Progenitor cell of endocrine pancreas (in vitro differentiated cells): ENCODE measurements at regions not wholly inside any gene's neighbourhood (a gene's known extent, or its start where the extent isn't known, plus 50 kb on each side); places are given as distances from the start of the nearest gene placed in this dataset.

Experiments used
- DNase-seq: peaks from one replicate; pipeline ENCODE4 v3.0.0; 2021; ENCODE audit warnings: low spot score; ENCODE audit not compliant: unreplicated experiment
- H3K27ac Mint-ChIP-seq: 2 replicates; pipeline ENCODE4 v1.8.0; 2021; ENCODE audit warnings: mild to moderate bottlenecking, moderate library complexity, mixed read lengths
- H3K27me3 Mint-ChIP-seq: 2 replicates; pipeline ENCODE4 v1.8.0; 2021; ENCODE audit warnings: mixed read lengths
- H3K36me3 Mint-ChIP-seq: 2 replicates; pipeline ENCODE4 v1.8.0; 2022; ENCODE audit warnings: mixed read lengths; ENCODE audit not compliant: insufficient read depth
- H3K4me1 Mint-ChIP-seq: 2 replicates; pipeline ENCODE4 v1.8.0; 2021; ENCODE audit warnings: low read depth, mixed read lengths
- H3K4me3 Mint-ChIP-seq: 2 replicates; pipeline ENCODE4 v1.8.0; 2021; ENCODE audit warnings: low read depth, mild to moderate bottlenecking, moderate library complexity, mixed read lengths
- H3K9me3 Mint-ChIP-seq: 2 replicates; pipeline ENCODE4 v1.8.0; 2021; ENCODE audit warnings: low read depth, mixed read lengths
- CTCF ChIP-seq: fragments of 200-600 bp; sonication (generic); IDR thresholded peaks from one replicate; pipeline ENCODE4 v1.5.0; 2021; ENCODE audit warnings: antibody characterized with exemption, mild to moderate bottlenecking; ENCODE audit not compliant: unreplicated experiment

- no peaks in the 10 kb centered on the region for H3K36me3 Mint-ChIP-seq
- peaks cover 6% of the 10 kb centered on the region for H3K9me3 Mint-ChIP-seq
- no peak overlapping the region for H3K4me3 Mint-ChIP-seq
- H3K27me3 Mint-ChIP-seq, result no peaks in the 10 kb centered on the region
- peaks cover 9% of the 10 kb centered on the region for H3K4me1 Mint-ChIP-seq
- DNase-seq, result no peak
- no peak for TF ChIP-seq CTCF
- H3K27ac Mint-ChIP-seq, result no peak overlapping the region
Observed at GRCh38 chr16:64450177-64450576, 671.7 kb downstream of the CDH11 start.

DNA sequence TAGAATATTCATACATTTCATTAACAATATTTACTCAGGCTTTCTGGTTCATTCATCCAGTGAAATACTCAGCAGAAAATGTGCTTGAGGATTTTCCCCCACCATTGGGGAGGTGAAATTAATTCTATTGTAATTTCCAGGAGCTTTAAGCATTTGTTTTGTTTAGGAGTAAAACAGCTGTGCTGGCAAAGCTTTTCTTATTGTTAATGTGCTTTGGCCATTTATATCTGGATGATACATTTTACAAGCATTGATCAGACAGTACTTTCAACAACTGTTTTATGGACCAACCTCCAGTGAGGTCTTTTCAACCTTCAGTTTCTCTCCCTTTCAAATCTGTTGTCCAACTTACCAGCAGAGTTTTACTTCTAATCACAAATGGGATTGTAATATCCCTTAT lies 672.4 kb downstream of the CDH11 start:
- H3K27me3 Mint-ChIP-seq, result no peaks in the 10 kb centered on the region
- TF ChIP-seq CTCF, result no peak
- peaks cover 12% of the 10 kb centered on the region for H3K4me1 Mint-ChIP-seq

DNA sequence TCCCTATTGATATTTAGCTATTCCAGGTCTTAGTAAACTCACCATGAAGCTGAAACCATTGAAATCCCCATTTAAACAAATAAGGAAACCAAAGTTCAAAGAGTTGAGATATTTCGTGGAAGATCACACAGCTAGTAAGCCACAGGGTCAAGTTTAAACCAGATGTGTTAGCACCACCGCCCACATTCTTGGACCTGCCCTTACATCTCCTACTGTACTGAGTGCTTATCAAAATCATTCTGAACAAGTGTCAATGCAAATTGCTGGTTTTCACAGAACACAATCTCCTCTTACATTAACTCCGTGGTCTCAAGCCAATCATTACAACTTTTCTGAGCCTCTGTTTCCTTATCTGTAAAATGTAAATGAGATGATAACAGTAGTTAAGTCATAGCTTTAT lies 676.2 kb downstream of the CDH11 start:
- DNase-seq, result no peak
- H3K27ac Mint-ChIP-seq, result no peak overlapping the region
- H3K27me3 Mint-ChIP-seq, result no peaks in the 10 kb centered on the region
- H3K36me3 Mint-ChIP-seq, result no peaks in the 10 kb centered on the region
- H3K9me3 Mint-ChIP-seq, result peaks cover 6% of the 10 kb centered on the region
- TF ChIP-seq CTCF, result no peak
- H3K4me1 Mint-ChIP-seq, result peaks cover 12% of the 10 kb centered on the region
- no peak overlapping the region for H3K4me3 Mint-ChIP-seq

More for the DNA sequence above, 672.4 kb downstream of the CDH11 start:
- peaks cover 6% of the 10 kb centered on the region for H3K9me3 Mint-ChIP-seq
- DNase-seq, result no peak
- H3K4me3 Mint-ChIP-seq, result no peak overlapping the region
- H3K27ac Mint-ChIP-seq, result no peak overlapping the region
- no peaks in the 10 kb centered on the region for H3K36me3 Mint-ChIP-seq

GRCh38 chr16:64445245-64445644 lies 676.6 kb downstream of the CDH11 start:
- Mint-ChIP-seq H3K9me3 (peaks cover 6% of the 10 kb centered on the region), H3K36me3 (no peaks in the 10 kb centered on the region), H3K4me3 (no peak overlapping the region), H3K27ac (no peak overlapping the region), H3K27me3 (no peaks in the 10 kb centered on the region), H3K4me1 (peaks cover 12% of the 10 kb centered on the region)
- no peak for DNase-seq
- TF ChIP-seq CTCF, result no peak

DNA sequence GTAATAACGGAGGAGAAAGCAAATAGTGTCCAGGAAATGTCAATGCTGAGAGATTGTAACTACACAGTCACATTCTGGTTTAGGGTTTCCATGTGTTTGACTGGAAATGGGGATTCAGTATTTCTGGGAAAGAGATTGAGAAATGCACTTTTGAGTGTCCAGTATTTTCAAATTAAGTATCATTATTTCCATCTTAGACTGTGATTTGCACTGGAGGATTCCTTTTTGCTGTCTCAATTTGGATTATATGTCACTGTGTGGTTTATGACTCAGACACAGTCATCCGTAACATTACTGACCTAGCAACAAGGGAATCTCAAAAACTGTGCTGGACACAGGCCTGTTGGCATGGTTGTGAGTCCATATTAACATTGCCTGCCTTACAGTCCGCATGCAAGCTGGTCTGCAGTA lies 681.4 kb downstream of the CDH11 start:
- no peaks in the 10 kb centered on the region for H3K36me3 Mint-ChIP-seq

More for the DNA sequence above, 681.4 kb downstream of the CDH11 start:
- Mint-ChIP-seq H3K4me3 (no peak overlapping the region), H3K9me3 (peaks cover 3% of the 10 kb centered on the region), H3K4me1 (peaks cover 10% of the 10 kb centered on the region), H3K27me3 (no peaks in the 10 kb centered on the region), H3K27ac (no peak overlapping the region)
- no peak for TF ChIP-seq CTCF
- no peak for DNase-seq
